D721Med (cell line): ENCODE measurements at regions not wholly inside any gene's neighbourhood (a gene's known extent, or its start where the extent isn't known, plus 50 kb on each side); places are given as distances from the start of the nearest gene placed in this dataset.

Source experiments
- DNase-seq: peaks from one replicate; pipeline ENCODE4 v3.0.0; 2011; ENCODE audit warnings: low spot score; ENCODE audit not compliant: insufficient read length
- FAIRE-seq: peaks from 2 replicates; lab custom pipeline; 2011; peaks lifted over from hg19 to GRCh38; lab: Jason Lieb, UNC
- TF ChIP-seq, protein P1 (sequence below): IDR thresholded peaks from 2 replicates; pipeline ENCODE4 v1.5.1; 2012; ENCODE audit warnings: mild to moderate bottlenecking, control low read depth; ENCODE audit not compliant: insufficient read depth; ENCODE audit errors: missing control alignments

DNA sequence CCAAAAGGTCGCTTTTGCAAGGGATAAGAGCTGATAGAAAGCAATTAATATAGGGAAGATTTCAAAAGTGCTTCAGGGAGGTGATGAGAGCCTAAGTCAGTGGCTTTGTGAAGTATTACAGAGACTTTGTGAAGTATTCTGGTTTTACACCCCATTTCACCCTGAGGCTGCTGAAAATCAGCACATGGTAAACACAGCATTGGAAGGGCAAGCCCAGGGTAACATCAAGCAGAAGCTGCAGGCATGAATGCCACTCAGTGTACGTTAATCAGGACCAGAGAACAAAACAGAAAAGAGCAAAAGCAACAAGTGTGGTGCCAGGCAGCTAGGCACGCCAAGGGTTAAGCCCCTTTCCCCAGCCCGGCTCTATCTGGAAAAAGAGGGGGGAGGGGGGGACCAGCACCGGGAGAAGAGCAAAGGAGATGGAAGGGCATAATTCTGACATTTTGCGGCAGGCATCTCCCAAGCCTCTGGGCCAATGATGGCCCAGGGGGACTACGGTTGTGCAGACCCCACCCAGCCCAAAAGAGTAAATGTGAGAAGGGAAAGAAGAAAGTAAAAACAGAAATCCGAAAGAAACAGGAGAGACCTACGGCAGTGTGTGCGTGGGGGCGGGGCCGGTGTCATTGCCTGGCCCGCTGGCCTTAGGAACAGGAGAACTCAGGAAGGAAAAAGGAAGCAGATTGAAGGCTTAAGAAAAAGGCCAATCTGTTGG, 58.9 kb downstream of the DHRS2 start:
- TF ChIP-seq, protein P1, sequence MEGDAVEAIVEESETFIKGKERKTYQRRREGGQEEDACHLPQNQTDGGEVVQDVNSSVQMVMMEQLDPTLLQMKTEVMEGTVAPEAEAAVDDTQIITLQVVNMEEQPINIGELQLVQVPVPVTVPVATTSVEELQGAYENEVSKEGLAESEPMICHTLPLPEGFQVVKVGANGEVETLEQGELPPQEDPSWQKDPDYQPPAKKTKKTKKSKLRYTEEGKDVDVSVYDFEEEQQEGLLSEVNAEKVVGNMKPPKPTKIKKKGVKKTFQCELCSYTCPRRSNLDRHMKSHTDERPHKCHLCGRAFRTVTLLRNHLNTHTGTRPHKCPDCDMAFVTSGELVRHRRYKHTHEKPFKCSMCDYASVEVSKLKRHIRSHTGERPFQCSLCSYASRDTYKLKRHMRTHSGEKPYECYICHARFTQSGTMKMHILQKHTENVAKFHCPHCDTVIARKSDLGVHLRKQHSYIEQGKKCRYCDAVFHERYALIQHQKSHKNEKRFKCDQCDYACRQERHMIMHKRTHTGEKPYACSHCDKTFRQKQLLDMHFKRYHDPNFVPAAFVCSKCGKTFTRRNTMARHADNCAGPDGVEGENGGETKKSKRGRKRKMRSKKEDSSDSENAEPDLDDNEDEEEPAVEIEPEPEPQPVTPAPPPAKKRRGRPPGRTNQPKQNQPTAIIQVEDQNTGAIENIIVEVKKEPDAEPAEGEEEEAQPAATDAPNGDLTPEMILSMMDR: no peak
- DNase-seq (no peak), FAIRE-seq (no peak)

DNA sequence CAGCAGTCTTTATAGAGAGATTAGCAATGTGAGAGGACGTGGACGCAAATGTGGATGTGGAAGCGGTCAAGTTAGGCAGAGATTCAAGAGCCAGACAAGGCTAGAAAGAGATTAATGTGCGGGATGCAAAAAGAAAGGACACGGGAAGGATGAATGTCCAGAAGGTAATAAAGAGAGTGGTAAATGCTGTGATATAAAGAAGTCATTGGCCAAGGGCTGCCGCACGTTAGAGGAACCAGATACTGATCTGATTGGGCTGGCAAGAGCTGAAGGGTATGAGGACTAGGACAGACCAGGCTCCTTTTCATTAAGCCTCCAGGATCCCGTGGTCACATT, 59.5 kb downstream of the DHRS2 start:
- TF ChIP-seq, protein P1: no peak
- no peak for DNase-seq

DNA sequence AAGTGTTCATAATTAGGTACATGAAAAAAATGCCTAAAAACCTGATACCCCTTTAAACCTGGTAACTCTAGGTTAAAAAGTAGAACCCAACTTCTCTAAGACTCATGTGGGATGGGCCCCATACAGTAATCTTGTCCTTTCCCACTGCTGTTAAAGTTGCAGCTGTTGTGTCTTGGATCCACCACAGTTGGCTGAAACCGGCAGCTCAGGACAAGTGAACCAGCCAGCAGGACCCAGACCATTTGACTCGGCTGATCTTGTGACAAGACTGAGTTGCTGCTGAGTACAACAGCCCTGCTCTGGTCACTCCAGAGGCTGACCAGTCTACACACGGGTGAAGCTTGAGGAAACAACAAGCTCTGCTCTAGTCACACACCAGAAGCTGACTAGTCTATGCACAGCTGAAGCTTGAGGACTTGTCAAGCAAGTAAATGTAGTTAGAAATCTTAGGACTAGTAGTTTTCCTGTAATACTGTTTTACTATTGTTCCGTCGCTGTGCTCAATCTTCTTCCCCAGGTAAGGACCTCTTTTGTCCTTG, 60.6 kb downstream of the DHRS2 start:
- FAIRE-seq (no peak), DNase-seq (no peak)
- TF ChIP-seq, protein P1: no peak

More for the DNA sequence above, 59.5 kb downstream of the DHRS2 start:
- no peak for FAIRE-seq

DNA sequence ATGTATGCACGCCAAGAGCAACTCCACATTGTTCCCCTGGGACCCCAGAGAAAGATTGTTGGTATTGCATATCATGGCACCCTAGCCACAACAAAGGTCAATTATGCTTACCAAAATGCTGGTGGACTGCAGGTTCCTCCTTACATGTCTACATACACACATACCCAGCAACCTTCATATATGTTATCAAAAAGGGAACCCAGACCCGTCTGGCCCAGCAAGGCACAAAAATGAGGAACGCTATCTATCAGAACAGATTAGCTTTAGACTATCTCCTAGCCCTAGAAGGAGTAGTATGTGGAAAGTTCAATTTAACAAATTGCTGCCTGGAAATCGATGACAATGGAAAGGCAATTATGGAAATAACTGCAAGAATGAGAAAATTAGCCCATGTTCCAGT, 61.5 kb downstream of the DHRS2 start:
- TF ChIP-seq, protein P1: no peak
- DNase-seq: no peak

DNA sequence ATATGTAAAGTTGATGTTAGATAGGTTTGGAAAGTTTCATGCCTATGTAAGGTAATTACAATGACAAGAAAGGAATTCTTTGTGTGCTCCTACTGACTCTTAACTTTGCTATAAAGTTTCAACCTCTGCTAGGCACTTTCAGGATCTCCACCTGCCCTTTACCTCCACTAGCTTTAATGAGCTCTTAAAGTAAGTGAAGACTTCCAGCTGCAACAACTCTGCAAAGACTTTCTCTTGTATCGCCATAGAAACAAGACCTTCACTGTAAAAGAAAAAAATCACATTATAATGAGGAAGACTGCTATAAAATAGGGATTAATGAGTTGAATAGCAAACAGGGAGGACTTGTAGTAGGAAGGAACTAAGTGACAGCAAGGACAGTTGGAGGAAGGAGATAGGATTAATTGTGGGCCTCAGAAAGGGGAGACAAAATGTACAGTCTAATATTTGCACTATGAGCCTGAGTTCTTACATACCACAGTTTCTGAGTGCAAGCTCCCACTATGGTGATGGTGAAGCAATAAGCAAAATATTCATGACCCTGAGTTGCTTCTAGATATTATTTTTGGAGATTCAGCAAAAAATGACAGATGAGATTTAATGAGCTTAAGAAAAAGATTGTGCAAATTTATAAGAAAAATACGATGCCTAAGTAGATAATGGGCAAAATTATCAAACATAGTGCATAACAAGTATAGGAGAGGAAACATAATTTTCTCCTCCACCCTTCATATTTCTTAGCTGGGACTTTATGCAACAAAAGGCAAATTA, 66.7 kb downstream of the DHRS2 start:
- FAIRE-seq (no peak), DNase-seq (no peak)
- TF ChIP-seq, protein P1: no peak

More for the DNA sequence above, 61.5 kb downstream of the DHRS2 start:
- no peak for FAIRE-seq

DNA sequence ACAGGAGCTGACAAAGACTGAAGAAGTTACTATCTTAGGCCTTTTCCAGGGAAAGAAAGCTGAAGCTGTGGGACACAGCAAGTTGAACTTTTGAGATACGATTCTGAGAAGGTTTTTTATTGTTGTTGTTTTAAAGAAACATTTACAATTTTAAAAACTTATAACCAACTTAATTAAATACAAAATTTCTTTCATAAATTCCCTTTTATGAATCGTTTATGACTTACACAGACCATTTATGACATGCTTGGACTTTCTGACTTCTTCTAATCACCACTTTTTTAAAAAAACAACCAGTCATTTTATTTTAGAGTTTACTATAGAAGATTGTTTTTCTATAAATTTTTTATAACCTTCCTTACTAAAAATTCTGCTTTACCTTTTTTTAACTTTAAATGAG, 68.7 kb downstream of the DHRS2 start:
- DNase-seq: no peak
- TF ChIP-seq, protein P1: no peak
- FAIRE-seq: no peak
